Activated naive CD4-positive, alpha-beta T cell treated with anti-CD3 and anti-CD28 coated beads, Interleukin-2, amount 50 U/mL, for 72 hours (primary cell): ENCODE measurements at regions not wholly inside any gene's neighbourhood (a gene's known extent, or its start where the extent isn't known, plus 50 kb on each side); places are given as distances from the start of the nearest gene placed in this dataset.
"Not testable (repeated sequence)": the region's sequence is repeated elsewhere in the genome, so short reads cannot be mapped to it uniquely, and the experiment has no call there.

ENCODE experiments used
- ATAC-seq, 2 donors: fragments of 150-1000 bp; cut with Tn5 transposase; 2 replicates each; pipeline ENCODE4 v1.10.0; 2021; ENCODE audit warnings: mild to moderate bottlenecking in 2 of 2, moderate library complexity in 2 of 2
- DNase-seq, 2 donors: peaks; one replicate each; pipeline ENCODE4 v3.0.0; 2021 to 2022; ENCODE audit warnings: low spot score in 2 of 2
- H3K27ac Mint-ChIP-seq, 2 donors: one replicate each; pipeline ENCODE4 v1.8.0; 2022; ENCODE audit warnings: mild to moderate bottlenecking in 2 of 2, mixed read lengths in 2 of 2
- H3K36me3 Mint-ChIP-seq, 2 donors: one replicate each; pipeline ENCODE4 v1.8.0; 2022; ENCODE audit warnings: mixed read lengths in 2 of 2
- H3K9me3 Mint-ChIP-seq, 2 donors: one replicate each; pipeline ENCODE4 v1.8.0; 2022; ENCODE audit warnings: mixed read lengths in 2 of 2

DNA sequence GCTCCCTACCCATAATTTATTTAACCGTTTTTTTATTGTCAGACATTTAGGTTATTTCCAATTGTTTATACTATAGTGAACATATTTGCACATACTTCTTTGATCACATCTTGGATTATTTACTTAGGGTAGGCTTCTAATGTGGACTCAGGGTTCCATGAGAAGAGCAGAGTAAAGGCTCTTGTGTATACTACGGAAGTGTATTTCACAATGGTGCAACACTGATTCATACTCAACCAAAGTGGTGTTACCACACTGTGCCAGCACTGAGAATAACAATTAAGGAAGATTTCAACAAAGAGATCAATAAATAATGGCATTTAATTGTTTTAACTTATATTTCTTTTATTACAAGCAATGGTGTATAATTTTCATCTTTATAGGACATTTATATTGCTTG, 251.2 kb downstream of the ZNF326 start:
- DNase-seq: no peak
- Mint-ChIP-seq H3K9me3 (peaks cover 0 to 5% of the 10 kb centered on the region in 2 donors), H3K27ac (no peak overlapping the region), H3K36me3 (peaks cover 0 to 6% of the 10 kb centered on the region in 2 donors)
- ATAC-seq: no peak

DNA sequence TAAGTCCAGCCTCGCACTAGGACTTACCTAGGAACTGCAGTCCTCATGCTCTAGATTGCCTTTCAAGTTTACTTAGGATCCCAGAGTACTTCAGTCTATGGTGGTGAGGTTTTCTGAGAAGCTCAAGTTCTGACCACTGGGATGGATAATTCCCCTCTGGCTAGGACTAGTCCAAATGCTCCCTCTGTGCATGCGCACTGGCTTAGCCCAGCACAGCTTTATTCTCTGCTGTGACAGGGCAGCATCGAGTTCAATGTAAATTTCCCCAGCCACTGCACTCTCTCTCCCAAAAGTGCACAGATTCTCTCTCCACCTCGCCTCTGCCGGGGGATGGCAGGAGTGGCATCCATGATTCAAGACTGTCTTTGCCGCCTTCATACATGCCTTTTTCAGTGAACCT, 241.6 kb downstream of the ZNF326 start:
- ATAC-seq (no peak), DNase-seq (no peak)
- Mint-ChIP-seq H3K27ac (no peak overlapping the region), H3K9me3 (peaks cover 3 to 4% of the 10 kb centered on the region in 2 donors), H3K36me3 (no peaks in the 10 kb centered on the region)

DNA sequence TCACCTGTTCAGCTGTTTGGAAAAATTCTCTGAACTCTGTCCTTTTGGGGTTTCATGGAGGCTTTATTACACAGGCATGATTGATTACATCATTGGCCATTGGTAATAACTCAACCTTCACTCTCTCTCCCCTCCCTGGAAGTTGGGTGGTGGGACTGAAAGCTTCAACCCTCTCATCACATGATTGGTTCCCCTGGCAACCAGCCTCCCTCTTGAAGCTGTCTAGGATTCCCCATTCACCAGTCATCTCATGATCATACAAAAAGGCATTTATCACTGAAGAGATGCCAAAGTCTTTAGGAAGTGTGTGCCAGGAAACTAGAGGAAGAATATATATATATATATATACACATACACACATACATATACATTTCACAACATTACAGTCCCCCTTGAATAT, 228.5 kb downstream of the ZNF326 start:
- peaks cover 0 to 6% of the 10 kb centered on the region in 2 donors for H3K9me3 Mint-ChIP-seq
- H3K27ac Mint-ChIP-seq: no peak overlapping the region

DNA sequence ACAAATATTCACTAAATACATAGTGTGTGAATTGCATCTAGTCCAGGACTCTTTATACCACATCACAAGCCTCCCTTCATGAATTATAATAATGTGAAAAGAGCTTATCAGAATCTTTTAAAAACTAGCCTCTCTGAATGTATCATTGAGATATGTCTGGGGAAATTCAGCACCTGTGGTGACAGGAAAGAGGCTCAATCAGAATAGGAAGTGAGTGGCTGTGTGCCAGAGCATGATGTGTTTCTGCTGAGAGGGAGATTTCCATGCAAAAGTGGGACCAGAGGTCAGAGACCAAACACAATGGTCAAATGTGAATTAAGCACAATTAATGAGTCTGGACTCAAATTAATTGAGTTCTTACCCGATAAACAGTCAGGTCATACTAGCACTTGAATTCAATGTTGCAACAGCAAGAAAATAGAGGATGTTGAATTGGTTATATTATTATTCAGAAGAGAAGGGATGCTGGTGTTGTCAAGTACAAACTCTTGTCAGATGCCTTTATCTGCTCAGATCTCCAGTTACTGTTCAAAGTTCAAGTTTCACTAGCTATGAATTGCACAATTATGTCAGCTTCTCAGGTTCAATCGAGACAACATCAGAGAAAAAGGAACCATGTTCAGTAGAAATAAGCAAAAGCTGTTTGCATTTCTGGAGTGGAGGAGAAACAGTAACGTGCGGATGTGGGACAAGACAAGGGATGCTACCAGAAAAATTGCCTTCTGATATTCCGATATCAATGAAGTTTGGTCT, 226.2 kb downstream of the ZNF326 start:
- DNase-seq (no peak), ATAC-seq (no peak)
- no peaks in the 10 kb centered on the region for H3K36me3 Mint-ChIP-seq
- peaks cover 4 to 6% of the 10 kb centered on the region in 2 donors for H3K9me3 Mint-ChIP-seq
- H3K27ac Mint-ChIP-seq: no peak overlapping the region

More for the DNA sequence above, 228.5 kb downstream of the ZNF326 start:
- no peaks in the 10 kb centered on the region for H3K36me3 Mint-ChIP-seq
- DNase-seq: no peak
- ATAC-seq: no peak

DNA sequence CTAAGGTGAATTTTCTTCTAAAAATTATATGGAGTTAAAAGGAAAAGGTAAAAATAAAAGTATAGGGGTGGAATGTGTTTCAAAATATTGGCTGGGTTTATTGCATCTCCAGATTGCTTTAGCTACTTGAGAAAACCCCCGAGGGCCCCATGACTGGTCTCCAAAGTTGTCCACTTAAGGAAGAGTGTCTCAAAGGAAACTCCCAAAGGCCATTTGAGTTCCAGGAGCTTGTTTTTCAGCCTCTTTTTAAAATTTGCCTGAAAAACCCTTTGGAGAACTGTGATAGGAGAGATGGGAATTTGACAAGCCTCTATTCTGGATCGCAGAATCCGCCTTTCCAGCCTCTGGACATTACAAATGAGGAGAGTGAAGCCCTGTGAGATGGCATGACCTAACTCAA, 225.6 kb downstream of the ZNF326 start:
- H3K36me3 Mint-ChIP-seq: no peaks in the 10 kb centered on the region
- ATAC-seq (no peak), DNase-seq (no peak)
- peaks cover 4 to 6% of the 10 kb centered on the region in 2 donors for H3K9me3 Mint-ChIP-seq
- H3K27ac Mint-ChIP-seq: no peak overlapping the region

DNA sequence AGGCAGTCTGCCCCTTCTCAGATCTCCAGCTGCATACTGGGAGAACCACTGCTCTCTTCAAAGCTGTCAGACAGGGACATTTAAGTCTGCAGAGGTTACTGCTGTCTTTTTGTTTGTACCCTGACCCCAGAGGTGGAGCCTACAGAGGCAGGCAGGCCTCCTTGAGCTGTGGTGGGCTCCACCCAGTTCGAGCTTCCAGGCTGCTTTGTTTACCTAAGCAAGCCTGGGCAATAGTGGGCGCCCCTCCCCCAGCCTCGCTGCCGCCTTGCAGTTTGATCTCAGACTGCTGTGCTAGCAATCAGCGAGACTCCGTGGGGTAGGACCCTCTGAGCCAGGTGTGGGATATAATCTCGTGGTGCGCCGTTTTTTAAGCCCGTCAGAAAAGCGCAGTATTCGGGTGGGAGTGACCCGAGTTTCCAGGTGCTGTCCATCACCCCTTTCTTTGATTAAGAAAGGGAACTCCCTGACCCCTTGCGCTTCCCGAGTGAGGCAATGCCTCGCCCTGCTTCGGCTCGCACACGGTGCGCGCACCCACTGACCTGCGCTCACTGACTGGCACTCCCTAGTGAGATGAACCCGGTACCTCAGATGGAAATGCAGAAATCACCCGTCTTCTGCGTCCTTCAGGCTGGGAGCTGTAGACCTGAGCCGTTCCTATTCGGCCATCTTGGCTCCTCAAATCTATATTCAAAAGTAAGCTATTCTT, 224.4 kb downstream of the ZNF326 start:
- not testable (repeated sequence) for H3K36me3 Mint-ChIP-seq, H3K9me3 Mint-ChIP-seq, H3K27ac Mint-ChIP-seq, DNase-seq, ATAC-seq

DNA sequence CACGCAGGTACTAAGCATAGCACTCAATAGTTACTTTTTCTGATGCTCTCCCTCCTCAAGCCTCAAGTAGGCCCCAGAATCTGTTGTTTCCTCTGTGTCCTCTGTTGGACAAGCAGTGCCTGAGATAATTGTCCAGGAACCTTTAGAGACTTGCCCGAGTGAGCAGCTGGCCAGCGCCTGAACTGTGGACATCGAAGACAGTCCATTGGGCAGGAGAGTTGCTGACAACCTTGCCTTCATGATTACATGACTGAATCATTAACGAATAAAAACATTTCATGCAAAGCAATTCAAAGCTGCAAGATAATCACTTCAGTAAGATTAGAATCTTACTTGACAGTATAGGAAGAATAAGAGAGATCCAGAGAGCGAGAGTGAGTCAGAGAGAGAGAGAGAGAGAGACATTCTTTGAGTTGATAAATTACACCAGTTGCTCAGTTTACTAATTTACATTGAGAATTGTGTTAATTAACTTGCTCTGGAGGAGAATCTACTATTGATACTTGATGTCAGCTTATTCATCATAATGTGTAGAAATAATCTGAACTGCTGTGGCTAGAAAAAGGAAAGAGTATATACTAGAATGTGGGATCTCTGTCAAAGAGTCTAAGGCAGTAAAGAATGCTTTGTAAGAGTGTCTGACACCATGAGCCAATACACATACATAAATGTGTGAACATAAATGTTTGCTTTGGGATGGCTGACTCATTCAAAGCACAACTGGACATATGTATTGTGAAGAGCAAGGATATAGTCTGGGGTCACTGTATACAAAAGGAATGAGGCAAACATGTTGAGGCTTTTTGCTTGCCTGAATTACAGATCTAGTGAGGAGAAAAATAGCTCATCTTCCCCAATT, 216.0 kb downstream of the ZNF326 start:
- H3K27ac Mint-ChIP-seq: no peak overlapping the region
- DNase-seq: no peak
- ATAC-seq: no peak
- peaks cover 0 to 3% of the 10 kb centered on the region in 2 donors for H3K9me3 Mint-ChIP-seq
- H3K36me3 Mint-ChIP-seq: no peaks in the 10 kb centered on the region

DNA sequence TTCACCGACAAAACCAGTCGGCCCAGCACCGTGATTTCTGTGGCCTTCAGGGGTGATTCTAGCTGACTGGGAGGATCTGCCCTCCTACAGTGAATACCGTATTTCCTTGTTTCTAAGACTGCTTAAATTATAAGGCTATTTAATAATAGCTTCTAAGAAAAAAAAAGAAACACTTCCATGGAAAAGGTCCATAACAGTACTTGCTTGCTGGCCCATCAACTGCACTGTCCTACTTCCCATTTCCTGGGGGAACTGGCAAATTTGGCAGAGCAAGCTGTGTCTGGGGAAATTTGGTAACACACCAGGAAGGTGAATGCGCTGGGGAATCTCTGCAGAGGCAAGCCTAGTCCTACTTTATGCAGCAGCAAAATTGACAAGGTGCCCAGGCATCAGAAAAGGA, 214.0 kb downstream of the ZNF326 start:
- no peak for DNase-seq
- Mint-ChIP-seq H3K36me3 (no peaks in the 10 kb centered on the region), H3K9me3 (no peaks in the 10 kb centered on the region), H3K27ac (no peak overlapping the region)
- no peak for ATAC-seq

DNA sequence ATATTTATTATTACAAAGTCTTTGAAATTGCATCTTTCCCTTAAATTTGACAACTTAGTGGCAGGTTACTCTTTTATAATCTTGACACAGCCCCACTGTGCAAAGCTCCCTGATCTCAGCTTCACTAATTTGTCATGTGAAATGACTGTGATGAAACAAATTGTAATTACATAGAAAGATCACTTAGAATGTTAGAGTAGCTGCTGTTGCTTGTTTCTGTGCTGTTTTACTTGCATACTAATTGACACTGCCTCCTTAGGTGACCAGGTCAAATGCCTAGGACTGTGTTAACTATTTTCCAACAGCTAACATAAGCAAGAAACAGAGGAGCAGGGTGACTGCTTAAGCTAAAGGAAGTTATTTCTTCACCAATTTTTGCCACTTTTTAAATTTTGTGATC, 211.3 kb downstream of the ZNF326 start:
- no peak for DNase-seq
- Mint-ChIP-seq H3K9me3 (no peaks in the 10 kb centered on the region), H3K27ac (no peak overlapping the region), H3K36me3 (no peaks in the 10 kb centered on the region)
- ATAC-seq: no peak

DNA sequence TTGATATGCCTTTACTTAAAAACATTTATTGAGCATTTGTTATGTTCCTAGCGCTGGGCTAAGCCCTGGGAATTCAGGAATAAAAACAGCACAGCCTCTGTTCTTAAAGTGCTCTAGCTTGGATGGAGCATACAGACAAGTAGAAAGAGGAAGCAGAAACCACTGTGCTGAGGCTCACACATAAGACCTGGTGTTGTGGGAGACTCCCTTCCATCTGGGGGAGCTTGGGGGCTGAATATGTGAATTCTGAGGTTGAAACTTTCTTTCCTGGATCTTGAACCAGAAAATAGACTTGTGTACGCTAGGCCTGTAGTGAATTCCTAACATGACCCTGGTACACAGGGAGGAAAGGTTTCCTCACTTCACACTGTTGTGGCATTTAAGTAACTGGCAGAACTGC, 209.9 kb downstream of the ZNF326 start:
- no peak for ATAC-seq
- no peaks in the 10 kb centered on the region for H3K36me3 Mint-ChIP-seq
- H3K9me3 Mint-ChIP-seq: no peaks in the 10 kb centered on the region
- H3K27ac Mint-ChIP-seq: no peak overlapping the region
- no peak for DNase-seq

DNA sequence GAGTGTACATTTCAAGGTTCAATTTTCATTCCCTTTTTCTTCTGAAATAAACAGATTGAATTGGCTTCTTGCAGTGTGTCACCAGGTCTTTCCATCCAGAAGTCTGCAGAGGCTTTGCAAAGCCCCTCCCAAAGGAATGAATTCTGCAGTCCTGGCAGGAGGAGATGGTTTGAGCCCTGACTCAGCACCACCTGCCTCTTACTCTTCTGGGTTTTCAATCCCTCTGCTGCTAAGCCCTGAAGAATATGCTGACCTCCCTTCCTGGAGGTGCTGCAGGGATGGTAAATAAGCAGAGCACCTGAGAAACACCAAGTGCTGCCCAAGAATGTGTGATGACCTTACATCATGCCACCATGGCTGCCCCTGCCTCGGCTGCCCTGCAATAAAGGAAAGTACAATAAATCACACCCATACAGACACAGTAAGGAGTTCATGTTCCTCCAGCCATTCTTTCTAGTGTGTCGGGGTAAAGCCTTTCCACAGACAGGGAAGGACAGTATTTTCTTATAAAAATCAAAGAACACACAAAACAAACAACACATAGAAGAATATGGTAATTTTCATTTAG, 209.2 kb downstream of the ZNF326 start:
- DNase-seq (no peak), ATAC-seq (no peak)
- Mint-ChIP-seq H3K36me3 (no peaks in the 10 kb centered on the region), H3K27ac (no peak overlapping the region), H3K9me3 (no peaks in the 10 kb centered on the region)

DNA sequence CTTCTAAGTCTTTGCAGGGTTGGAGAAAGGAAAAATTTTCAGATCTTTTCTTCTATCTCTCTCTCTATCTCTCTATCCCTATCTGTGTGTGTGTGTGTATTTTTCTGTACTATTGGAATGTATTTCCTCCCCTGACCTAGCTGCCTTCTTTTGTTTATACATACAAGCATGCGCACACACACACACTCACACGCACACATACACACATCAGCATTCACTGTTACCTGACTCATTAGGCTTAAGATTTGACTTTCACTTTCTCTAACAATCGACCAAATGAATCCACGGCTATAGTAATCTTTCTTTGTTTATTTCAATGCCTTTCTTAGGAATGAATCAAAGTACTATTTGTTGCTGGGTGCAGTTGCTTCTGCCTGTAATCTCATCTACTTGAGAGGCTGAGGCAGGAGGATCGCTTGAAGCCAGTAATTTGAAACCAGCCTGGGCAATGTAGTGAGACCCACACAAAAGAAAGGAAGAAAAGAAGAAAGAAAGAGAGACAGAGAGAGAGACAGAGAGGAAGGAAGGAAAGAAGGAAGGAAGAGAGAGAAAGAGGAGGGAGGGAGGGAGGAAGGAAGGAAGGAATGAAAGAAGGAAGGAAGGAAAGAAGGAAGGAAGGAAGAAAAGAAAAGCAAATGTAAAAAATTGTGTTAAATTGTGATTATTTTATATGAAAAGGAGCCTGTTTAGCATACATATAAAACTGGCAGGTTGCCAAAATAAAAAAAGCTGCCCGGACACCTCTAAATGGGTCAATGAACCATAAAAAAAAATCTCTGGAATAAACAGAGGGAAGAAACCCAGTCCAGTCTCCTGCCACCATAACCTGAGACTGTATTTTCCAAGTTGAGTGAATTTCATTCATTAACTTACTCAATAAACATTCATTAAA, 206.8 kb downstream of the ZNF326 start:
- no peaks in the 10 kb centered on the region for H3K36me3 Mint-ChIP-seq
- no peak for ATAC-seq

DNA sequence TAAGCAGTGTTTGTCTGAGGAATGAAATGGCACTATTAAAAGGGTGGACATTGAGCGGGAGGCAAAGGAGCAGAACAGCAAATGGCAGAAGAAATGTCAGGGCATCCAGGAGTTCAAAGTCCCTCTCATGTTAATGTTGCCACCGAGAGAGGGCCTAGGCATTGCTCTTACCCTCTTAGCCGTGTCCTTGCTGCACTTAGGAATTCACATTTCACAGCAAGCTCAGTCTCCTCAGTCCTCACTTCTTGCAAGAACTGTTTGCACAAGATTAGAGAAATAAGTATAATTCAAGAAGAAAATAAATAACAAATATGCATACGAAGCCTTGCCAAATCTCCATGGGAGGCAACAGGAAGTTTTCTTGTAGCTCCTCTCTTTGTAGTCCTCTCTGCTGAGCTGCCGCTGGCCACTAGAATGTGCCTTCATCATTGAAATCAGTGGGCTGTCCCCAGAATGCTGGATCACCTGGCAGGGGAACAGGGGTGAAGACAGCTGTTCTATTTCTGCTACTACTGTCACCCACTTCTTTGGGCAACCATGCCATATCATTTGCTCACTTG, 205.8 kb downstream of the ZNF326 start:
- Mint-ChIP-seq H3K9me3 (no peaks in the 10 kb centered on the region), H3K27ac (no peak overlapping the region), H3K36me3 (no peaks in the 10 kb centered on the region)
- DNase-seq (no peak), ATAC-seq (no peak)

More for the DNA sequence above, 206.8 kb downstream of the ZNF326 start:
- no peak for DNase-seq
- Mint-ChIP-seq H3K9me3 (no peaks in the 10 kb centered on the region), H3K27ac (no peak overlapping the region)

DNA sequence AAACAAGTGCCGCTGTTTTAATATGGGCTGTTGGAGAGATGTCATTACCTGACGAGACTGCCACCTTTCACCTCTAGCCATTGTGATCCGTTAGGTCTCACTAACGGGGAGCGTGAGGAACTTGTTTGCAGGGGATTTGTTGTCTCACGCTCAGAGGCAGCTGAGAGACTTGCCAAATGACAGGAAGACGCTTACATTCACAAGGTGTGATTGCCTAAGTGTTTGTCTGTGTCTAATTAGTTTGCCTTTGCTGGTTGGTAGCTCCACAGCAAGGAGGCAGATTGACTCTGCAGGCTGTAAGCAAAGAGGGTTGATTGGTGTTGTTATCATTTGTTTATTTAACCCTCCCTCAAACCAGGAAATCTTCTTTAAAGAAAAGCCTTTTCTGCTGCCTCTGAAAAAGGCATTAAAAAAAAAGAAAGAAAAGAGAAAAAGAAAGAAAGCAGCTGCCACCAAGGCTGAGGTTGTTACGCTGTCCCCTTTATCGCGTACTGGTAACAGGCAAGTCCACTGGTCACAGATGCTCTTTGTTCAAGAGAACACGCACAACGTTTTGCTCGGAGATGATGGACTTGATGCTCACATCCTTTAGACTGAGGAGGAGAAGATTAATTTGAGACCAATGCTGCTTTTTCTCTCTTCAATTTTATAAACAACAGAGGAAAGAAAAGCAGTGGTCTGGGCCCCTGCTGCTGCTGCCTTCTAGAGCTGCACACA, 203.9 kb downstream of the ZNF326 start:
- no peak overlapping the region for H3K27ac Mint-ChIP-seq

DNA sequence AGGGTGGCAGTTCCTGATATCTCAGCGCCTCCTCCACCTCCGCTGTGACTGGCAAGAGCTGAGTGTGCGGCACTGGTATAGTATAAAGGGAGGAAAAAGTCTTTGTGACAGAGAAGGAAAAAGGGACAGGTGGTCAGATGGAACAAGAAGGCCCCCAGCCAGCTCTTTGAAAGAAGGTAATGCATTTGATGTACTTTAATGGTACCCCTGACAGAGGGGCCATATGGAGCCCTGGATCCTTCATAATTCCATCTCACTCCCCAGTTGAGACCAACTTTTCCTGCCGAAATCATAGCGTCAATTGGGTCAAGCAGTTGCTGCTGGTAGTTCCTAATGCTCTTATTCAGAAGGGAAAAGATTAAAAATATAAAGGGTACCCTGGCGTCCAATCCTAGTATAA, 198.2 kb downstream of the ZNF326 start:
- H3K36me3 Mint-ChIP-seq: no peaks in the 10 kb centered on the region
- H3K9me3 Mint-ChIP-seq: no peaks in the 10 kb centered on the region
- no peak overlapping the region for H3K27ac Mint-ChIP-seq
- DNase-seq (no peak), ATAC-seq (no peak)

More for the DNA sequence above, 203.9 kb downstream of the ZNF326 start:
- DNase-seq (no peak), ATAC-seq (no peak)
- no peaks in the 10 kb centered on the region for H3K9me3 Mint-ChIP-seq
- H3K36me3 Mint-ChIP-seq: no peaks in the 10 kb centered on the region
